Activated naive CD4-positive, alpha-beta T cell treated with anti-CD3 and anti-CD28 coated beads, Interleukin-2, amount 10 ng/mL, durations not matched to agents 7 days and 5 days (primary cell): ENCODE measurements at regions not wholly inside any gene's neighbourhood (a gene's known extent, or its start where the extent isn't known, plus 50 kb on each side); places are given as distances from the start of the nearest gene placed in this dataset.

Experiments
- CTCF ChIA-PET: fragments of 350-600 bp; sonication (Branson Sonifier 250); formaldehyde crosslinking; loops from one replicate; lab custom pipeline; 2021; ENCODE audit warnings: antibody characterized with exemption; lab: Charles Lee
- DNase-seq: peaks from one replicate; pipeline ENCODE4 v3.0.0-alpha.2; 2020
- H3K27ac Mint-ChIP-seq: one replicate; pipeline ENCODE4 v1.8.0; 2021; ENCODE audit warnings: mild to moderate bottlenecking, moderate library complexity, mixed read lengths
- H3K27me3 Mint-ChIP-seq: one replicate; pipeline ENCODE4 v1.8.0; 2021; ENCODE audit warnings: mild to moderate bottlenecking, mixed read lengths
- H3K36me3 Mint-ChIP-seq: one replicate; pipeline ENCODE4 v1.8.0; 2021; ENCODE audit warnings: mixed read lengths
- H3K4me1 Mint-ChIP-seq: one replicate; pipeline ENCODE4 v1.8.0; 2021; ENCODE audit warnings: mixed read lengths
- H3K4me3 Mint-ChIP-seq: one replicate; pipeline ENCODE4 v1.8.0; 2021; ENCODE audit warnings: mild to moderate bottlenecking, moderate library complexity, mixed read lengths
- H3K9me3 Mint-ChIP-seq: one replicate; pipeline ENCODE4 v1.8.0; 2021; ENCODE audit warnings: mixed read lengths

DNA sequence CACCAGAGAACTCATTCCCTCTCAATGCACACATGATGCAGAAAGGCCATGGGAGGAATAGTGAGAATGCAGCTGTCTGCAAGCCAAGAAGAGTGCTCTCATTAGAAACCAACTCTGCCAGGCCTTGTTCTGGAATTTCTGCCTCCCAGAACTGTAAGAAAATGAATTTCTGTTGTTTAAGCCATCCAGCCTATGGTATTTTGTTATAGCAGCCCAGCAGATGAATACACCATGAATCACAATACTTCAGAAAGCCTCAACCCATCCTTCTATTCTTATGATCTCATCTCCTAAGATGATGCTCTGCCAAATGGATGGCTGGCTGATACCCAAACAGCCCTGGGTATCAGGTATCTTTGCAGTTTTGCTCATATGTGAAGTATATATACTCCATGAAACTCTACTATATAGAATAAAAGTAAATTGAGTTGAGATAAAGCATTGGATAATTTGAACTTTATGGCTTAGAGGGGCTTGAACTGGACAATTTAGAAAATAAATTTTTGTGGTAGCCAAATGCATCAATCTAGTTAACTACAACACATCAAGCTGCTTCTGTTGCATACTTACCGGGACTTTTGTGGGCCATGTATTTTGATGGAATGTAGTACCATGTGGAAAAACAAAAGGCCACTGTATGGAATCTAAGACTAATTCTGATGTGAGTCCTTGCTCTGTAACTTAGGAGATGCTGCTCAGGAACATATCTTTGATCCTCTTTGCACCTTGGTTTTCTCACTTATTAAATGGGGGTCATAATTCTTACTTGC is 245.9 kb downstream of the HS3ST1 start:
- Mint-ChIP-seq H3K4me1 (no peaks in the 10 kb centered on the region), H3K9me3 (no peaks in the 10 kb centered on the region), H3K36me3 (no peaks in the 10 kb centered on the region), H3K27me3 (peaks cover 4% of the 10 kb centered on the region), H3K27ac (no peak overlapping the region), H3K4me3 (no peak overlapping the region)
- no peak for DNase-seq
- CTCF ChIA-PET: no interaction called here

DNA sequence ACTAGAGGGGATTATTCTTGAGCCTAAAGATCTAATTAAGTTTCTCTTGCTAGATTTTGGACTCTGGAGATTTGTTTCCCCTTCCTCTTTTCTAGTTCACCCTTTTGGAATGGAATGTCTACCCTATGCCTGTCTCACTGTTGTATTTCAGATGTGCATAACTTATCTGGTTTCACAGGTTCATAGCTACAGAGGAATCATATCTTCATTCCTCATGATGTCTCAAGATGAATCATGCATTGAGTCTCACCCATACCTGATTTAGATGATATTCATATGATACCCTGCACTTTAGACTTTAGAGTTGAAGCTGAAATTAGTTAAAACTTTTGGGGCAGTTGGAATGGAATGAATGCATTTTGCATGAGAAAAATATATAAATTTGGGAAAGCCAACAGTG is 246.7 kb downstream of the HS3ST1 start:
- Mint-ChIP-seq H3K4me3 (no peak overlapping the region), H3K27ac (no peak overlapping the region), H3K4me1 (no peaks in the 10 kb centered on the region), H3K27me3 (peaks cover 4% of the 10 kb centered on the region), H3K9me3 (no peaks in the 10 kb centered on the region), H3K36me3 (no peaks in the 10 kb centered on the region)
- CTCF ChIA-PET: no interaction called here
- DNase-seq: no peak

DNA sequence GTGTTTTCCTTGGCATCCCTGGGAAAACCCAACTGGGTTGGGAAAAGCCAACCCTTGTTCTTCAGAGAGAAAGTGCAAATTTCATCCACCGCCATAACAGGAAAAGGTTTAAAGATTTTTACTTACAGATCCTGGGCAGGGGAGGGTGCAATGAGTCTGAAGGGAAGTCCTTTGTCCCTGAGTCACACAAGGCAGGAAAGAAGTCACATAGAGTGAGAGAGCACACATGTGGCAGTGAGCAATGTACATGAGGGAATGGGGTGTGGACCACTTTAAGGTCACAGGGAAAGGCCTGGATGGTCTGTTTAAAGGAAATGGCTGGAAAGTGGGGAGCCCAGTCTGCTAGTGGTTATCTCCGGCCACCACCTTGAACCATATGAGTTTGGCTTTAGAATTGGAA is 248.9 kb downstream of the HS3ST1 start:
- H3K36me3 Mint-ChIP-seq: no peaks in the 10 kb centered on the region
- no peak overlapping the region for H3K4me3 Mint-ChIP-seq
- no peak for DNase-seq
- no peaks in the 10 kb centered on the region for H3K27me3 Mint-ChIP-seq
- CTCF ChIA-PET: no interaction called here
- H3K27ac Mint-ChIP-seq: no peak overlapping the region
- H3K4me1 Mint-ChIP-seq: no peaks in the 10 kb centered on the region
- H3K9me3 Mint-ChIP-seq: no peaks in the 10 kb centered on the region

DNA sequence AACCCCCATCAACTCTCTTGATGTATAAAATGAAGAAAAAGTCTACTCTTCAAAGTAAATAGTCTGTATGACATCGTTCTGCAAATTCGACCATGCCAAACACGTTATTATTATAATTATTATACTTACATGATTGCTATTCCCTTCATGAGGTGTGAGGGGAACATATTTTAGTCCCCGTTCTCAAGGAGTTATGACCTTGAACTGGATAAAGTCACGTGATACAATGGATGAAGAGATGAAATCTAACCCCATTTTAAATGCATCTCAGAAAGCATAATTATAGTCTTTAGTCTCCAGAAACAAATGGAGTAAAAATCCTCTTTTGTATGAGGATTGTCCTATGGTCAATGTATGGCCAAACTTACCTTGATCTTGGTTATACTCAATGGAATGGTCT is 250.3 kb downstream of the HS3ST1 start:
- CTCF ChIA-PET: no interaction called here
- no peak overlapping the region for H3K27ac Mint-ChIP-seq

DNA sequence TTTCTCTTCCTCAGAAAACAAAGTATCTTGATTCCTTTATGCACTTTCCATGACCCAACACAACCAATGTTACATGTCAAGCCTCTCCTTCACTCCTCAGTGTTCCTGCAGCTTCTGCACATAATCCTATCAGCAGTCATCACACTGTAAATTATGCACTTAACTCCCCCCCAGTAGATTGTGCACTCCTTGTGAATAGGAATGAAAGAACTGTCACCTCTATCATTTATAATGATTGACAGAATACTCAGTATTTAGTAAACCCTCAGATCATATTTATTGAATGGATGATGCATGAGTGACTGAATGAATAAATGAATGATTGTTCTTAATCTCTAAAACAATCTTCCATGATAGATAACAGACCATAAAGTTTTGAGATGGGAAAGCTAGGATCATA is 253.3 kb downstream of the HS3ST1 start:
- no peaks in the 10 kb centered on the region for H3K9me3 Mint-ChIP-seq

More for the DNA sequence above, 250.3 kb downstream of the HS3ST1 start:
- Mint-ChIP-seq H3K27me3 (no peaks in the 10 kb centered on the region), H3K9me3 (no peaks in the 10 kb centered on the region), H3K4me3 (no peak overlapping the region), H3K4me1 (no peaks in the 10 kb centered on the region), H3K36me3 (no peaks in the 10 kb centered on the region)
- no peak for DNase-seq

DNA sequence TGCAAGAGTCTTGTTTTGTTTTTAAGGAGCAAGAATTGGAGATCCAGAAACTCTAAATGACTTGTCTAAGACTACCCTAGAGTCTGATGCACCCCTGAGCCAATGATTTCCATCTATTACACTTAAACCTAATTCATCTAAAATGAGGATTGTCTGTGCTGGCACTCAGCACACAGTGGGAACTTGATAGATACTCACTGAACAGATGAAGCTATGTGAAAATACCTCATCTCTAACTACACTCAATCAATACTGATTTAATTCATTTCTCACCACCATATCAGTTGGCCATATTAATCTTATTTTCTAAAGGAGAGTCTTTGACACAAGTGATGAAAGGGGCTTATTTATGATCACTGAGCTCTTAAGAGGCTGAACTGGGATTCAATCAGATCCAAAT is 262.1 kb downstream of the HS3ST1 start:
- Mint-ChIP-seq H3K4me1 (no peaks in the 10 kb centered on the region), H3K27me3 (no peaks in the 10 kb centered on the region), H3K4me3 (no peak overlapping the region), H3K9me3 (no peaks in the 10 kb centered on the region), H3K36me3 (no peaks in the 10 kb centered on the region), H3K27ac (no peak overlapping the region)
- CTCF ChIA-PET: no interaction called here
- no peak for DNase-seq

More for the DNA sequence above, 253.3 kb downstream of the HS3ST1 start:
- no peak for DNase-seq
- H3K27me3 Mint-ChIP-seq: no peaks in the 10 kb centered on the region
- H3K4me3 Mint-ChIP-seq: no peak overlapping the region
- no peak overlapping the region for H3K27ac Mint-ChIP-seq
- CTCF ChIA-PET: no interaction called here
- no peaks in the 10 kb centered on the region for H3K4me1 Mint-ChIP-seq
- H3K36me3 Mint-ChIP-seq: no peaks in the 10 kb centered on the region

DNA sequence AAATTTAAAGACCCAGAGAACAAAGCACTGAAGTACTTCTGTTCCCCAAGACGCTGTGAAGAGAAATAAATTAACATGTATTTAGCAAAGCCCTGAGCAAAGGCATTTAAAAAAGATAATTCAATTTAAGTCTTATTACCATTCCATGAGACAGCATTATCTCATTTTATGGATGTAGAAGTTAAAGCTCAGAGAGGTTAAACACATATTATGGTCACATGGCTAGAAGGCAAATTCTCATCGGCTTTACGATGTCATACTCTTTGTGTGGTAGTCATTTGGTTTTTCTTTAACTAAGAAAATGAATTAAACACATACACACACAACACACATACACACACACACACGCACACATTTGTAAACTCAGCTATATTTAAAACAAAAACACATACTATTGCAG is 262.7 kb downstream of the HS3ST1 start:
- H3K36me3 Mint-ChIP-seq: no peaks in the 10 kb centered on the region
- CTCF ChIA-PET: no interaction called here
- H3K27me3 Mint-ChIP-seq: no peaks in the 10 kb centered on the region
- no peaks in the 10 kb centered on the region for H3K4me1 Mint-ChIP-seq
- H3K9me3 Mint-ChIP-seq: no peaks in the 10 kb centered on the region
- no peak overlapping the region for H3K4me3 Mint-ChIP-seq
- H3K27ac Mint-ChIP-seq: no peak overlapping the region
- no peak for DNase-seq

DNA sequence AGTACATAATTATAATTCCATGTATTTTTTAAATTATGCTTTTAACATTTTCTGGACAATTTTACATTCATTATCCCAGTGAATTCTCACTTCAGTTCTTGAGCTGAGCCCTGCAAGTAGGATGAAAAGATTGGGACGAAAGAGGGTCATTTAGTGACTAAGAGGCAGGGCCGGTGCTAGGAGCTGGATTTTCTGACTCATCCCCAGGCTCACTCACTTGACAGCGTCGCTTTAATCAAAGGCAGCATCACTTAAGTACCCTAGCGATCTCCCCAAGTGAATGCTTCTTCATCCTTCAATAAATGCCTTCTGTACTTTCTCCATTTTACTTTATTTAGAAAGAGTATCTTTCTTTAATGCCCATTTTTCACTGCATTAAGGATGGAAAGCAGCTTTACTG is 263.6 kb downstream of the HS3ST1 start:
- Mint-ChIP-seq H3K9me3 (no peaks in the 10 kb centered on the region), H3K36me3 (no peaks in the 10 kb centered on the region), H3K27me3 (no peaks in the 10 kb centered on the region), H3K4me1 (no peaks in the 10 kb centered on the region), H3K27ac (no peak overlapping the region), H3K4me3 (no peak overlapping the region)
- CTCF ChIA-PET: no interaction called here
- no peak for DNase-seq

DNA sequence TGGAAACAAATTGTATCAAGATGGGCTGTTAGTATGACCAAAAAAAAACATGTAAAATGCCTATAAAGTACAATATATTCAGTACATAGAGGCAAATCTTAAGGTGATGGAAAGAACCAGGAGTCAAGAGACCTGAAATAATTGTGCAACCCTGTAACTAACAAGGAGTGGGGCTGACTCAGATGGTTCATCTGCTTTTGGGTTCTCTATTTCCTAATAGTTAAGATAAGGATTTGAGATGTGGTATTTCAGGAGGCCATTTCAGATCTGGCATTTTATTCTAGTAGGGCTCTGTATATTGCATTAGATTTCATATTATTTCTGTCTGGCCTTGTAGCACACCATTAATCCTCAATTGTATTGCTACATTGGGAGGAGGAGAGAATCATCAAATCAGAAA is 268.4 kb downstream of the HS3ST1 start:
- Mint-ChIP-seq H3K4me1 (no peaks in the 10 kb centered on the region), H3K36me3 (no peaks in the 10 kb centered on the region), H3K4me3 (no peak overlapping the region), H3K27me3 (peaks cover 3% of the 10 kb centered on the region), H3K9me3 (no peaks in the 10 kb centered on the region), H3K27ac (no peak overlapping the region)
- no peak for DNase-seq
- CTCF ChIA-PET: no interaction called here

DNA sequence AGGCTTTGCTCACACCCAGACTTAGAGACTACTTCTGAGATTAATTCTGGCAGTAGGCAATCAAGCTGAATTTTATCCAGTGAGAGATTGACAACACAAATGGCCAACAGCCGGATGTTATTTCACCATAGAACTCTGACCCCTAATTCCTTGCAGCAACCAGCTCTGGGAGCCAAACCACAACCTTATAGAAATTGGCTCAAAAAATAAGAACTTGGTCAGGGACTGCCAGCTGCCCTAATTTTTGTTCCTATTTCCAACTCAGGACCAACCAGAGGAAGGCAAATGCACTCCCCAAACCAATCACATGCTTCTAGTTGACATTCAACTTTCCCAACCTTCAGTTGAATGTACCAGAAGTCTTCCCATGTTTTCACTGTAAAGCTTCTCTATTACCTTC is 269.7 kb downstream of the HS3ST1 start:
- CTCF ChIA-PET: interaction anchor here (0.6 kb wide), 1 partner anchor 1004 kb away, joined by 4 read pairs; no protein-coding TSS in a partner anchor

DNA sequence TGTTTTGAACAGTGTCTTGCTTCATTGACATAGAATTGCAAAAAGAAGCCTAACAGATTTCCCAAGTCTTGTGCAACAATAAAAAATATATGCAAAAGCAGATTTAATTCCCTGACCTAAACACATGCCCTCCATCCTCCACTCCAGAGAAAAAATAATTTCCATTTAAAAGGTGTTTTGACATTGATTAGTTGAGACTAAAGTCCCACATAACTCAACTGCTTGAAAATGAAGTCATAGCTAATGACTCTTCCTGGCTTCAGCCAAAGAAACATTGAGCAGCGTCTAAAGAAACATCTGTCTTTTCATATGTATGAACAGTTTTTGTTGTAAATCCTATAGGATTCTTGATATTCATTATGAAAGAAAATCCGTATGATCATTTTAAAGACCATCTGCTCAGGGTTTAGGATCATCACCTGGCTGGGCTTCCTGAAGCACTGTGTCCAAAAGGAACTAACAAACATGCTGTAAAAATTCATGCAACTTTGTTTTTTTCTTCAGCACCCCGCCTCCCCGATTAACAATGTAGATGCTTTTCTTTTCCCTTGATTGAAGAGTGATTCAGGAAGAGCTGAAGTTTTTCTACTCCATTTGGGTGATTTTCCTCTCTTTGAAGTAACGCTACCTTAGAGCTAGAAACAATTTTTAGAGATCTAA is 273.4 kb downstream of the HS3ST1 start:
- no peak for DNase-seq
- CTCF ChIA-PET: interaction anchor here (0.5 kb wide), 1 partner anchor 51 kb away, joined by 3 read pairs; no protein-coding TSS in a partner anchor
- peaks cover 3% of the 10 kb centered on the region for H3K27me3 Mint-ChIP-seq
- no peaks in the 10 kb centered on the region for H3K4me1 Mint-ChIP-seq
- H3K4me3 Mint-ChIP-seq: no peak overlapping the region
- no peaks in the 10 kb centered on the region for H3K9me3 Mint-ChIP-seq
- H3K36me3 Mint-ChIP-seq: no peaks in the 10 kb centered on the region
- no peak overlapping the region for H3K27ac Mint-ChIP-seq

More for the DNA sequence above, 269.7 kb downstream of the HS3ST1 start:
- no peak overlapping the region for H3K27ac Mint-ChIP-seq
- peaks cover 3% of the 10 kb centered on the region for H3K27me3 Mint-ChIP-seq
- H3K4me1 Mint-ChIP-seq: no peaks in the 10 kb centered on the region
- H3K36me3 Mint-ChIP-seq: no peaks in the 10 kb centered on the region
- DNase-seq: no peak
- no peaks in the 10 kb centered on the region for H3K9me3 Mint-ChIP-seq
- H3K4me3 Mint-ChIP-seq: no peak overlapping the region

DNA sequence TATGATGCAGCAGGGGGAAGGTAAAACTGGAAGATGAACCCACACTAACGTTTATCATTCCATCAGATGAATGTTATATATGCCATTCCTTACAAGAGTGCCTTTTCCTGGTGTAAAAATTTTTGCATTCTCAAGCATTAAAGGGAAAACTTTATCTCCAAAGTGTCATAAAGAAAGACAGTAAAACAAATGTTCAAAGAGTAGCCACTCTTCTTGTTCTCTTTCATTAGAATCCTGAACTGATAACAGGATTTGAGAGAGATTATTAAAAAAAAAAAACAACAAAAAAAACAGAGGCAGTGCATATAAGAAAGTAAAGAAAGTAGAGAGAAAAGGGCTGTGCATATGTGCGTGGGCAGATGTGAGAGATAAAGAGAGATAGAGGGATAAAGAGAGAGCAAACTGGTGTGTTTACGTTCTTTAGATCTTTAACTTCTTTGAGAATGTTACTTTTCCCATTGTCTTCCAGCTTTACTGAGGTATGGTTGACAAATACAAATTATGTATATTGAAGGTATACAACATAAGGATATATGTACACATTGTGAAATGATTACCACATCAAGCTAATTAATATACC is 275.4 kb downstream of the HS3ST1 start:
- Mint-ChIP-seq H3K4me1 (no peaks in the 10 kb centered on the region), H3K27me3 (peaks cover 3% of the 10 kb centered on the region), H3K27ac (no peak overlapping the region), H3K9me3 (no peaks in the 10 kb centered on the region), H3K36me3 (no peaks in the 10 kb centered on the region), H3K4me3 (no peak overlapping the region)
- DNase-seq: no peak
- CTCF ChIA-PET: no interaction called here

DNA sequence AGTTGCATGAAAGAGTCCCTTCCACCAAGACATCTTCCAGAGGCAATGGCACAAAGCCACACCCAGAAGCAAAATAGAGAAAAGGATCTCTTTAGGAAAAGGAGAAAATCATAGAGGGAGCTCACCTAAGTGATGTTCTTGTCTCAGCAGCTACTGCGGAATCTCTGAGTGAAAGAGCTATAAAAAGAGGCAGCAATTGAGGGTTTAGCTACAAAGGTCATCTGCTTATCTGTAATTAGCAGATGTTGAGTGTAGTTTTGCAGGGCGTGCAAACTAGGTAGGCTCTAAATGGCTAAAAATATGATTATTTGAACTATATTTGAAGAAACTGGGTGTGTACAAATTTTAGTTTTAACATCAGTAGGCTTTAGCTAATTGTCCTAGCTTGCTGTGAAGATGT is 276.0 kb downstream of the HS3ST1 start:
- no peak overlapping the region for H3K4me3 Mint-ChIP-seq
- CTCF ChIA-PET: no interaction called here
- H3K9me3 Mint-ChIP-seq: no peaks in the 10 kb centered on the region
- H3K27ac Mint-ChIP-seq: no peak overlapping the region
- no peak for DNase-seq
- H3K36me3 Mint-ChIP-seq: no peaks in the 10 kb centered on the region
- peaks cover 3% of the 10 kb centered on the region for H3K27me3 Mint-ChIP-seq
- no peaks in the 10 kb centered on the region for H3K4me1 Mint-ChIP-seq

DNA sequence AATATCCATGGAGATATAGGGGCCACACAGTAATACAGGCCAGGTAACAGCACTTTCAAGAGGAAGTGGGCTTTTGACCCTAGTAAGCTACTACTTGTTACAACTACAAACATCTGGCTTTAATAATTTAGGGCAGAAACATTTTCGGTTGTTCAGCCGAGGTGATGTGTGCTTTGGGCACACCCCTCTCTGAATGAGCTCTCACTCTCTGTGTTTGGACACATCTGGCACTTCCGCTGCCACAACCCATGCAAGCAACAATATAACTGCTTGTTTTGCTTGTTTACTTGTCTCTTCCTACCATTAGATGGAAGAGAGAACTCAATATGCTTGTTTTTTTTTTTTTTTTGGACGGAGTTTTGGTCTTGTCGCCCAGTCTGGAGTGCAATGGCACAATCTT is 277.2 kb downstream of the HS3ST1 start:
- Mint-ChIP-seq H3K4me3 (no peak overlapping the region), H3K27me3 (peaks cover 3% of the 10 kb centered on the region), H3K27ac (no peak overlapping the region), H3K36me3 (no peaks in the 10 kb centered on the region), H3K9me3 (no peaks in the 10 kb centered on the region), H3K4me1 (no peaks in the 10 kb centered on the region)
- CTCF ChIA-PET: no interaction called here
- no peak for DNase-seq
